HG02970 (cell line): ENCODE measurements at regions not wholly inside any gene's neighbourhood (a gene's known extent, or its start where the extent isn't known, plus 50 kb on each side); places are given as distances from the start of the nearest gene placed in this dataset.
"Not testable (repeated sequence)": the region's sequence is repeated elsewhere in the genome, so short reads cannot be mapped to it uniquely, and the experiment has no call there.

Experiments
- ATAC-seq: cut with Tn5 transposase; IDR thresholded peaks from one replicate; pipeline ENCODE4 v1.9.1; 2021; ENCODE audit warnings: mild to moderate bottlenecking, moderate library complexity, moderate number of reproducible peaks; ENCODE audit not compliant: unreplicated experiment, low FRiP score

DNA sequence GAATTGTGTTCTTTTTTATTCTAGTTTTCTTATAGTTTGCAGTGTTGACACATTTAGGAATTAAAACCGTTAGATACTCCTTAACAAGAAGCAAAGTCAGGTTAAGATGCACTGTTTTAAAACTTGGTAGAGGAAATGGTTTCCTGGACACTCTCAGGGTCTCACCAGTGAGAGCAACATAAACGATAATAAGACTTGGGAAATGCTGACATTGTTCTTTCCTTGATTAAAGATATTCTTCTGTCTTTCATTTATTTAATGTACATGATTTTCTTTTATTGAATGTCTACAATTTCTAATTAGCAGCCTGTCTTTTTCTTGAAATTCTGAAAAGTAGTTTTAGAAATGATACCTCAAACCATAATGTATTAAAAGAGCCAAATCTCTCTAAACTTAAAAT, 707.9 kb upstream of the CHD1 start:
- no peak for ATAC-seq

GRCh38 chr5:99621772-99622681, 693.2 kb upstream of the CHD1 start:
- ATAC-seq: no peak

GRCh38 chr5:99617335-99617734, 688.5 kb upstream of the CHD1 start:
- ATAC-seq: no peak

DNA sequence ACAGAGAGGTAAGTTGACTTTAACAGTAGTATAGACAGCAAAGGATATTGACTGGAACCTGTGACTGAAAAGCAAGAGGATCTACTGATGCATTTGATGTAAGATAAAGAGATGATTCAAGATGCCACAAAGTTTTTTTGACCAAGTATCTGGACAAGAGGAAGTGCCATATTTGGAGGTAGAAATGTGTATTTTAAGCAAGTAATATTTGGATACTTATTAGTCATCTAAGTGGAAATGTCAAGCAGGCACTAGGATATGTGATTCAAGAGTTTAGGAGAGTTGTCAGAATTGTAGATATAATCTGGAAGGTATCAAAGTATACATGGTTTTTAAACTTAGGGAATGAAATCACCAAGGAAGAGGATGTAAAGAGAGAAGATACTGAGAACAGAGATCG, 686.1 kb upstream of the CHD1 start:
- no peak for ATAC-seq

- ATAC-seq: no peak
These were observed 678.3 kb upstream of the CHD1 start for GRCh38 chr5:99607124-99607523.

DNA sequence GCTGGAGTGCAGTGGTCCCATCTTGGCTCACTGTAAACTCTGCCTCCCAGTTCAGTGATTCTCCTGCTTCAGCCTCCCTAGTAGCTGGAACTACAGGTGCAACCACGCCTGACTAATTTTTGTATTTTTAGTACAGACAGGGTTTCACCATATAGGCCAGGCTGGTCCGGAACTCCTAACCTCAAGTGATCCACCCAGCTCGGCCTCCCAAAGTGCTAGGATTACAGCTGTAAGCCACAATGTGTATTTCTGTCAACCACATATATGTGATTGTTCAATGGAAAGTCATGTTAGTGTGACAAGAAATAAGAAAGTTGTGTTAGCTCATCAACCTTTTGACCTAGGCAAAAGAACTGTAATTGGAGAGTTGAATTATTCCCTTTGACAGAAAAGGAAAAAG, 677.1 kb upstream of the CHD1 start:
- no peak for ATAC-seq

GRCh38 chr5:99600952-99601351, 672.1 kb upstream of the CHD1 start:
- no peak for ATAC-seq

GRCh38 chr5:99590806-99591205, 662.0 kb upstream of the CHD1 start:
- no peak for ATAC-seq

GRCh38 chr5:99589424-99589823, 660.6 kb upstream of the CHD1 start:
- no peak for ATAC-seq

GRCh38 chr5:99587983-99588382, 659.2 kb upstream of the CHD1 start:
- no peak for ATAC-seq

DNA sequence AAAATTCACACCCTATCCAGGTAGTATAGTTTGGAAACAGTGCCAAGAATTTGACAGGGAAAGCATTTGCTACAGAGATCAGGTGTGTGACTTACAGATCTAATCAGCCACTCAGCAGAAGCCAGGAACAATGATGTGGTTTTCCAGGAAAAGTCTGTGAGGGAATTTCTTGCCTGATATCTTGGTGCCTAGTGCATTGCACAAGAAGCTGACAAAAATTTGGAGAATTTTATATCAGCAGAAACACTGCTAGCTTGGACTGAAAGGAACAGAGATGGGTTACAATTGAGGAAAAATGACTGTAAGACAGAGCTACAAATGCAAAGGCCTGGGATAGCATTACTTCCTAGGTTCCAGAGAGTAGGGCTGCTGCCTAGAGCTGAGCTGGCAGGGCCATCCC, 658.1 kb upstream of the CHD1 start:
- ATAC-seq: no peak

DNA sequence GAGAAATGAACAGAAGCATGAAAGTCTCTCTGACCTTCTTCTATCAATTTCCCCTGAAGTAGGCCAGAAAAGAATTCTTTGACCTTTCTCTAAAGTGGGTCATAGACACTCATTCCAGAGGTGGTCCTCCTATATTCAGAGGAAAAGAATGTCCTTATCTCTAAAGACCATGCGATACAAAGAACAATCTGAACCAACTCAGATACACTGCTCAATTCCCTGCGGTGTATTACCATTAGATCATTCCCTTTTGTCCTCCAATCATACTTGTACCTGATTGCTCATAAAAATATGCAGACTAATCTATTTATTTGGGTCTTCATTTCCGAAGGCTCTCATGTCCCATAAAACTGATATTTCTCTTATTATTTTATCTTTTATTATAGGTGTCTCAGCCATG, 652.4 kb upstream of the CHD1 start:
- ATAC-seq: not testable (repeated sequence)

DNA sequence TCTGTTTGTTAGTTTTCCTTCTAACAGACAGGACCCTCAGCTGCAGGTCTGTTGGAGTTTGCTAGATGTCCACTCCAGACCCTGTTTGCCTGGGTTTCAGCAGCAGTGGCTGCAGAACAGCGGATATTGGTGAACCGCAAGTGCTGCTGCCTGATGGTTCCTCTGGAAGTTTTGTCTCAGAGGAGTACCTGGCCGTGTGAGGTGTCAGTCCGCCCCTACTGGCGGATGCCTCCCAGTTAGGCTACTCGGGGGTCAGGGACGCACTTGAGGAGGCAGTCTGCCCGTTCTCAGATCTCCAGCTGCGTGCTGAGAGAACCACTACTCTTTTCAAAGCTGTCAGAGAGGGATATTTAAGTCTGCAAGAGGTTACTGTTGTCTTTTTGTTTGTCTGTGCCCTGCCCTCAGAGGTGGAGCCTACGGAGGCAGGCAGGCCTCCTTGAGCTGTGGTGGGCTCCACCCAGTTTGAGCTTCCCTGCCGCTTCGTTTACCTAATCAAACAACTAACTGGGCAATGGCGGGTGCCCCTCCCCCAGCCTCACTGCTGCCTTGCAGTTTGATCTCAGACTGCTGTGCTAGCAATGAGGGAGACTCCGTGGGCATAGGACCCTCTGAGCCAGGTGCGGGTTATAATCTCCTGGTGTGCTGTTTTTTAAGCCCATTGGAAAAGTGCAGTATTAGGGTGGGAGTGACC, 634.3 kb upstream of the CHD1 start:
- not testable (repeated sequence) for ATAC-seq

DNA sequence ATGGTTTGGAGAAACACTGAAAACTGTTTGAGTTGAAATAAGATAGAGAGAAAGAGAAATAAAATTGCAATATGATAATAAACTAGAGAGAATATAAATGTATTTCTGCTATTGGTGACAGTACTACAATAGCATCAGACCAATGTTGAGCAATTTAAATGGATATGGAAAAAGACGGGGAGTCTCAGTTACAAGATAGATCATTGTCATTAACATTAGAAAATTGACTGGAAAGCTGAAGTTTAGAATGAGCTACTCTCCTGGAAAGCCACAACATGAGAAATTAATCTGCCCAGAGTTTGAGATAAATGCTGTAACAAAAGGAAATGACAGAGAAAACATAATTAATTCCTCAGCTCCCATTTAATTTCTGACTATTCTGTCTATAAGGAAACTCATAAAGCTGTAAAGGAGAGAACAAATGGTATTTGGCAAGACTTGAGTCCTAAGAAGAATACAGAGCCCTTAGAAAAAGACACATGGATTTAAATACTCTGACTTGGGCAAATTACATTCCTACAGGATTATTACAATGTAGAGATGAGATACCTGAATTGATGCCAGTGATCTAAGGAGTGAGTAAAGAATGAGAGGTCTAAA, 624.5 kb upstream of the CHD1 start:
- no peak for ATAC-seq

GRCh38 chr5:99544356-99544755, 615.5 kb upstream of the CHD1 start:
- no peak for ATAC-seq

GRCh38 chr5:99543841-99544240, 615.0 kb upstream of the CHD1 start:
- ATAC-seq: no peak

DNA sequence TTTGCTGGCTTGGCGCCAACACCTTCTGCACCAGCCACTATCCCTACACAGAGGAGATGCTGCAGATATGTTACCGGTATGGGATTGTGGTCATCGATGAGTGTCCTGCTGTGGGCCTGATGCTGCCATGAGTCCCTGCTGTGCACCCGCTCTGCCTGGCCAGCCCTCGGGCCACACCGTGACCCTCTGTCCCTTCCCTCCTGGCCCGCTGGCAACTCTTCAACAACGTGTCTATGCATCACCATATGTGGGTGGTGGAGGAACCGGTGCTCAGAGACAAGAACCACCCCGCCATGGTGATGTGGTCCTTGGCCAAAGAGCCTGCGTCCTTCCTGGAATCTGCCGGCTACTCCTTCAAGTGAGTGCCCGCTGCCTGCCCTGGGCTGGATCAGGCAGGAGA, 605.4 kb upstream of the CHD1 start:
- not testable (repeated sequence) for ATAC-seq

GRCh38 chr5:99521666-99522065, 592.9 kb upstream of the CHD1 start:
- not testable (repeated sequence) for ATAC-seq

GRCh38 chr5:99515864-99516490, 587.2 kb upstream of the CHD1 start:
- ATAC-seq: not testable (repeated sequence)

DNA sequence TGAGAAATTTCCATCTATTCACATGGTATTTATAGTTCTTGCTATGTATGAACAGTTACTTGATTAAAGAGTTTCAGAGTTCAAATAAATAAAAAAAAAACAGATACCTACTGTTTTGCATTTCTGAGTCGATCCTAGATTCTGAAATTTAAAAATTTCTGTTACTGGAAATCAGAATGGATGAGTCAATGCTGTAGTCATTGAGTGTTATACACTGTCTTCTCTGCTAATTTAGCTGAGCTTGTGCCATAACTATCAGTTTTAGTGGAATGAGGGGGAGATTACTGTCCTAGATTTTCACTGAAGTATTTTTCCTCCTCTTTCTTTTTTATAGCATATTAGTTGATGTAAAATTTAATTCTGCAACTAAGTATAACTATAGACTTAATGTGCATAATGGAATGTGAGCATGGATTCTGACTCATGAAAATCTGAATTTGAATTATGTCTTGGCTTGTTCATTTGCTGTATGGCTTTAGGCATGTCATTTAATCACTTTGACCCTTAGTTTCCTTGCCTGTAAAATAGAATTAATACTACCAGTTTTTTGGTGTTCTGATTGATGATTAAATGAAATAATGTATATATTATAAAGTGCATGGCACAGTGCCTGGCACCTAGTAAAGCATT, 581.5 kb upstream of the CHD1 start:
- not testable (repeated sequence) for ATAC-seq
